ENCODE measurements at regions not wholly inside any gene's neighbourhood (a gene's known extent, or its start where the extent isn't known, plus 50 kb on each side); places are given as distances from the start of the nearest gene placed in this dataset.

- Histone ChIP-seq H3K4me3 (no peak overlapping the region), H3K36me3 (no peaks in the 10 kb centered on the region), H3K9me3 (no peaks in the 10 kb centered on the region), H3K27ac (peak overlapping the region; percentile 13 to 64 (median 20)), H3K27me3 (no peaks in the 10 kb centered on the region), H3K4me1 (peaks cover 5 to 34% (median 17%) of the 10 kb centered on the region in 3 donors)
- 24 to 45% methylated on average over 4 to 6 of the region's 6 CpGs for WGBS, 2 donors
- TF ChIP-seq CTCF (IDR thresholded peaks at IDR 0.05) (no peak), POLR2A (IDR thresholded peaks at IDR 0.05) (no peak)
- no peak for DNase-seq
- intact Hi-C loops (cut with DNase I), result no loop called here
These were observed 59.4 kb upstream of the PTPN3 start for GRCh38 chr9:109557481-109557880.

- no peak for DNase-seq
- intact Hi-C loops (cut with DNase I), result no loop called here
These were observed 60.6 kb upstream of the PTPN3 start for GRCh38 chr9:109558718-109559151.

GRCh38 chr9:109560470-109561132 lies 62.5 kb upstream of the PTPN3 start:
- DNase-seq, result no peak
- WGBS, 2 donors, result 80 to 90% methylated on average over 6 to 9 of the region's 9 CpGs
- Histone ChIP-seq H3K36me3 (no peaks in the 10 kb centered on the region), H3K4me1 (peaks cover 5 to 27% (median 13%) of the 10 kb centered on the region in 3 donors), H3K9me3 (no peaks in the 10 kb centered on the region), H3K27me3 (peaks cover 0 to 7% (median 0%) of the 10 kb centered on the region in 4 donors), H3K27ac (no peak overlapping the region), H3K4me3 (no peak overlapping the region)
- TF ChIP-seq POLR2A (IDR thresholded peaks at IDR 0.05), result no peak
- no peak for TF ChIP-seq CTCF (IDR thresholded peaks at IDR 0.05)
- intact Hi-C loops (cut with DNase I), result no loop called here

More at GRCh38 chr9:109558718-109559151, 60.6 kb upstream of the PTPN3 start:
- H3K9me3 ChIP-seq, result no peaks in the 10 kb centered on the region
- H3K4me1 ChIP-seq, result peaks cover 5 to 34% (median 17%) of the 10 kb centered on the region in 3 donors
- H3K4me3 ChIP-seq, result no peak overlapping the region
- 69 to 71% methylated on average over 5 of the region's 5 CpGs for WGBS, 2 donors
- H3K36me3 ChIP-seq, result no peaks in the 10 kb centered on the region
- TF ChIP-seq CTCF (IDR thresholded peaks at IDR 0.05), result no peak
- TF ChIP-seq POLR2A (IDR thresholded peaks at IDR 0.05), result no peak
- no peak overlapping the region for H3K27ac ChIP-seq
- no peaks in the 10 kb centered on the region for H3K27me3 ChIP-seq

GRCh38 chr9:109561137-109561536 lies 63.0 kb upstream of the PTPN3 start:
- intact Hi-C loops (cut with DNase I), result no loop called here
- Histone ChIP-seq H3K4me3 (no peak overlapping the region), H3K36me3 (no peaks in the 10 kb centered on the region), H3K27ac (no peak overlapping the region), H3K4me1 (peaks cover 5 to 21% (median 10%) of the 10 kb centered on the region in 3 donors), H3K27me3 (peaks cover 0 to 7% (median 0%) of the 10 kb centered on the region in 4 donors), H3K9me3 (no peaks in the 10 kb centered on the region)
- no peak for DNase-seq
- no peak for TF ChIP-seq POLR2A (IDR thresholded peaks at IDR 0.05)
- no peak for TF ChIP-seq CTCF (IDR thresholded peaks at IDR 0.05)
- WGBS, 2 donors, result 65 to 74% methylated on average over 4 of the region's 4 CpGs

GRCh38 chr9:109568089-109568488 lies 70.0 kb upstream of the PTPN3 start:
- H3K36me3 ChIP-seq, result no peaks in the 10 kb centered on the region
- TF ChIP-seq CTCF (IDR thresholded peaks at IDR 0.05) (no peak), POLR2A (IDR thresholded peaks at IDR 0.05) (no peak)
- intact Hi-C loops (cut with DNase I), result no loop called here
- WGBS, 2 donors, result 83 to 100% methylated on average over 1 to 2 of the region's 2 CpGs
- no peaks in the 10 kb centered on the region for H3K9me3 ChIP-seq
- no peak overlapping the region for H3K27ac ChIP-seq
- no peak overlapping the region for H3K4me3 ChIP-seq
- peaks cover 0 to 22% (median 0%) of the 10 kb centered on the region in 4 donors for H3K27me3 ChIP-seq
- H3K4me1 ChIP-seq, result no peaks in the 10 kb centered on the region
- DNase-seq, result no peak

Data from esophagus squamous epithelium (tissue), 5 donors.